HepG2 (cell line): ENCODE measurements at regions not wholly inside any gene's neighbourhood (a gene's known extent, or its start where the extent isn't known, plus 50 kb on each side); places are given as distances from the start of the nearest gene placed in this dataset.

Experiments used
- BHLHE40 ChIP-seq: IDR thresholded peaks from 2 replicates; pipeline ENCODE4 v1.6.1; 2011; ENCODE audit warnings: low read length, improper control_type of control experiment
- CBFB ChIP-seq: sonication (generic); formaldehyde crosslinking; IDR thresholded peaks from 2 replicates; pipeline ENCODE4 v1.4.0; 2020; ENCODE audit warnings: missing genetic modification reagents
- MATR3 ChIP-seq: sonication (generic); formaldehyde crosslinking; IDR thresholded peaks from 2 replicates; pipeline ENCODE4 v1.4.0; 2020; ENCODE audit warnings: missing genetic modification reagents
- MAZ ChIP-seq, 2 experiments: sonication (generic) in 1 of 2; formaldehyde crosslinking in 1 of 2; IDR thresholded peaks; 2 replicates each; pipeline versions ENCODE4 v1.5.0 to v1.6.1; 2012 to 2020; ENCODE audit warnings: low read depth in 2 of 2, mild to moderate bottlenecking in 2 of 2, borderline replicate concordance in 1 of 2, improper control_type of control experiment in 1 of 2, low read length in 1 of 2, missing genetic modification reagents in 1 of 2, moderate library complexity in 1 of 2
- ZSCAN29 ChIP-seq: sonication (generic); formaldehyde crosslinking; conservative IDR thresholded peaks from 2 replicates; pipeline ENCODE4 v1.4.0; 2020; ENCODE audit warnings: mild to moderate bottlenecking, missing genetic modification reagents
- TF ChIP-seq, protein P1 (sequence below): sonication (generic); formaldehyde crosslinking; IDR thresholded peaks from 2 replicates; pipeline ENCODE4 v1.4.0; 2020; ENCODE audit warnings: mild to moderate bottlenecking, missing genetic modification reagents
- TF ChIP-seq, protein P2 (sequence below): sonication (generic); formaldehyde crosslinking; IDR thresholded peaks from 2 replicates; pipeline ENCODE4 v1.5.0; 2020; ENCODE audit warnings: mild to moderate bottlenecking, missing genetic modification reagents, moderate library complexity
- TF ChIP-seq, protein P3 (sequence below): IDR thresholded peaks from 2 replicates; pipeline ENCODE4 v1.6.1; 2016; ENCODE audit warnings: low read depth, control low read depth

DNA sequence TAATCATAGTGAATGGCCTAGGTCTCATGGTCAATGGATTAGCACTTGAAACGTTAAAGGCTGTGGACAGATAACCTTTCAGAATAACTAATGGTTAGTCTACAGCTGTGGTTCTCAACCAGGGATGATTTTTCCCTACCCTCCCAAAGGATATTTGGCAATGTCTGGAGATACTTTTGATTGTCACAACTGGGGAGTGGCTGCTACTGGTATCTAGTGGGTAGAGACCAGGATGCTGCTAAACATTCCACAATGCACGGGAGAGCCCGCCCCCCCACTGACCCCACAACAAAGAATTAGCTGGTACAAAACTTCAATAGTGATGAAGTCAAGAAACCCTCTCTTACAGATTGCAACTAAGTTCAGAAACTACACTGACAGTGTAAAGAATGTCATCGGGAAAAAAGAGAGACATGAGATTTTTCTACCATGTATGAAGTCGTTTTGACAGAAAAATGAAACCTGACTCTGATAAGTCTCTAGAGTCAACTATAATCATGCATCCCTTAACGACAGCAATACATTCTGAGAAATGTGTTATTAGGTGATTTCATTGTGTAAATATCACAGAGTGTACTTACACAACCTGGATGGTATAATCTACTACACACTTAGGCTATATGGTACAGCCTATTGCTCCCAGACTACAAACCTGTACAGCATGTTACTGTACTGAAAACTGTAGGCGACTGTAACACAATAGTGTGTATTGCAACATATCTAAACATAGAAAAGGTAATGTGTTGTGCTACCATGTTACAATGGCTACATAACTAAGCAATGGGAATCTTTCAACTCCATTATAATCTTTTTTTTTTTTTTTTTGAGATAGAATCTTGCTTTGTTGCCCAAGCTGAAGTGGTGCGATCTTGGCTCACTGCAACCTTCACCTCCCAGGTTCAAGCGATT lies 49.7 kb upstream of the PRDX6 start:
- TF ChIP-seq, protein P1, sequence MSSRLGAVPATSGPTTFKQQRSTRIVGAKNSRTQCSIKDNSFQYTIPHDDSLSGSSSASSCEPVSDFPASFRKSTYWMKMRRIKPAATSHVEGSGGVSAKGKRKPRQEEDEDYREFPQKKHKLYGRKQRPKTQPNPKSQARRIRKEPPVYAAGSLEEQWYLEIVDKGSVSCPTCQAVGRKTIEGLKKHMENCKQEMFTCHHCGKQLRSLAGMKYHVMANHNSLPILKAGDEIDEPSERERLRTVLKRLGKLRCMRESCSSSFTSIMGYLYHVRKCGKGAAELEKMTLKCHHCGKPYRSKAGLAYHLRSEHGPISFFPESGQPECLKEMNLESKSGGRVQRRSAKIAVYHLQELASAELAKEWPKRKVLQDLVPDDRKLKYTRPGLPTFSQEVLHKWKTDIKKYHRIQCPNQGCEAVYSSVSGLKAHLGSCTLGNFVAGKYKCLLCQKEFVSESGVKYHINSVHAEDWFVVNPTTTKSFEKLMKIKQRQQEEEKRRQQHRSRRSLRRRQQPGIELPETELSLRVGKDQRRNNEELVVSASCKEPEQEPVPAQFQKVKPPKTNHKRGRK (CRISPR knock-in tag): no peak
- TF ChIP-seq MAZ (IDR thresholded peaks at IDR 0.05; ENCODE audit: borderline replicate concordance, low read depth, low read length): no peak
- no peak for TF ChIP-seq MAZ (CRISPR knock-in tag; IDR thresholded peaks at IDR 0.05; ENCODE audit: low read depth)
- TF ChIP-seq ZSCAN29 (CRISPR knock-in tag): no peak
- TF ChIP-seq BHLHE40: no peak
- TF ChIP-seq, protein P2, sequence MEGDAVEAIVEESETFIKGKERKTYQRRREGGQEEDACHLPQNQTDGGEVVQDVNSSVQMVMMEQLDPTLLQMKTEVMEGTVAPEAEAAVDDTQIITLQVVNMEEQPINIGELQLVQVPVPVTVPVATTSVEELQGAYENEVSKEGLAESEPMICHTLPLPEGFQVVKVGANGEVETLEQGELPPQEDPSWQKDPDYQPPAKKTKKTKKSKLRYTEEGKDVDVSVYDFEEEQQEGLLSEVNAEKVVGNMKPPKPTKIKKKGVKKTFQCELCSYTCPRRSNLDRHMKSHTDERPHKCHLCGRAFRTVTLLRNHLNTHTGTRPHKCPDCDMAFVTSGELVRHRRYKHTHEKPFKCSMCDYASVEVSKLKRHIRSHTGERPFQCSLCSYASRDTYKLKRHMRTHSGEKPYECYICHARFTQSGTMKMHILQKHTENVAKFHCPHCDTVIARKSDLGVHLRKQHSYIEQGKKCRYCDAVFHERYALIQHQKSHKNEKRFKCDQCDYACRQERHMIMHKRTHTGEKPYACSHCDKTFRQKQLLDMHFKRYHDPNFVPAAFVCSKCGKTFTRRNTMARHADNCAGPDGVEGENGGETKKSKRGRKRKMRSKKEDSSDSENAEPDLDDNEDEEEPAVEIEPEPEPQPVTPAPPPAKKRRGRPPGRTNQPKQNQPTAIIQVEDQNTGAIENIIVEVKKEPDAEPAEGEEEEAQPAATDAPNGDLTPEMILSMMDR: no peak
- TF ChIP-seq, protein P3, sequence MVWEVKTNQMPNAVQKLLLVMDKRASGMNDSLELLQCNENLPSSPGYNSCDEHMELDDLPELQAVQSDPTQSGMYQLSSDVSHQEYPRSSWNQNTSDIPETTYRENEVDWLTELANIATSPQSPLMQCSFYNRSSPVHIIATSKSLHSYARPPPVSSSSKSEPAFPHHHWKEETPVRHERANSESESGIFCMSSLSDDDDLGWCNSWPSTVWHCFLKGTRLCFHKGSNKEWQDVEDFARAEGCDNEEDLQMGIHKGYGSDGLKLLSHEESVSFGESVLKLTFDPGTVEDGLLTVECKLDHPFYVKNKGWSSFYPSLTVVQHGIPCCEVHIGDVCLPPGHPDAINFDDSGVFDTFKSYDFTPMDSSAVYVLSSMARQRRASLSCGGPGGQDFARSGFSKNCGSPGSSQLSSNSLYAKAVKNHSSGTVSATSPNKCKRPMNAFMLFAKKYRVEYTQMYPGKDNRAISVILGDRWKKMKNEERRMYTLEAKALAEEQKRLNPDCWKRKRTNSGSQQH: no peak
- no peak for TF ChIP-seq MATR3 (CRISPR knock-in tag)
- no peak for TF ChIP-seq CBFB (CRISPR knock-in tag)
